LNCAP (cell line): ENCODE measurements at regions not wholly inside any gene's neighbourhood (a gene's known extent, or its start where the extent isn't known, plus 50 kb on each side); places are given as distances from the start of the nearest gene placed in this dataset.

Source experiments
- TF ChIP-seq, protein P1 (sequence below): fragments of 450-650 bp; IDR thresholded peaks from 2 replicates; pipeline ENCODE4 v1.5.1; 2017; ENCODE audit warnings: mild to moderate bottlenecking

DNA sequence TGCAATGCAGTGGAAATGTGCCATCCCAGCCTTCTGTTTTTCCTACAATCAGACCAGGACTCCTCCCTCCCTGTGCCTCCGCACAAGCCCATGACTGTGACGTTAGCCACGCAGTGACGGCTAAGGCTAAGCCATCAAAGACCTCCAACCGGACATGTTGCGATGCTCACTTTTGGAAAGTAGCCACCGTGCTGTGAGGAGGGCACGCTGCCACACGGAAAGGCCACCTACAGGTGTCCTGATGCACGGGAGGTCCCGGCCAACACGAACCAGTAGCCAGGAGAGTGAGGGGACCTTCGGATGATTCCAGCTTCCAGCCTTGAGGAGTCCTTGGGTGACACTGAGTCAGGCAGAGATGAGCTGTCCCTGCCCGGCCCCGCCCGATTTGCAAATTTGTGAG lies 53.9 kb downstream of the FOXL1 start:
- TF ChIP-seq, protein P1, sequence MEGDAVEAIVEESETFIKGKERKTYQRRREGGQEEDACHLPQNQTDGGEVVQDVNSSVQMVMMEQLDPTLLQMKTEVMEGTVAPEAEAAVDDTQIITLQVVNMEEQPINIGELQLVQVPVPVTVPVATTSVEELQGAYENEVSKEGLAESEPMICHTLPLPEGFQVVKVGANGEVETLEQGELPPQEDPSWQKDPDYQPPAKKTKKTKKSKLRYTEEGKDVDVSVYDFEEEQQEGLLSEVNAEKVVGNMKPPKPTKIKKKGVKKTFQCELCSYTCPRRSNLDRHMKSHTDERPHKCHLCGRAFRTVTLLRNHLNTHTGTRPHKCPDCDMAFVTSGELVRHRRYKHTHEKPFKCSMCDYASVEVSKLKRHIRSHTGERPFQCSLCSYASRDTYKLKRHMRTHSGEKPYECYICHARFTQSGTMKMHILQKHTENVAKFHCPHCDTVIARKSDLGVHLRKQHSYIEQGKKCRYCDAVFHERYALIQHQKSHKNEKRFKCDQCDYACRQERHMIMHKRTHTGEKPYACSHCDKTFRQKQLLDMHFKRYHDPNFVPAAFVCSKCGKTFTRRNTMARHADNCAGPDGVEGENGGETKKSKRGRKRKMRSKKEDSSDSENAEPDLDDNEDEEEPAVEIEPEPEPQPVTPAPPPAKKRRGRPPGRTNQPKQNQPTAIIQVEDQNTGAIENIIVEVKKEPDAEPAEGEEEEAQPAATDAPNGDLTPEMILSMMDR, result no peak

DNA sequence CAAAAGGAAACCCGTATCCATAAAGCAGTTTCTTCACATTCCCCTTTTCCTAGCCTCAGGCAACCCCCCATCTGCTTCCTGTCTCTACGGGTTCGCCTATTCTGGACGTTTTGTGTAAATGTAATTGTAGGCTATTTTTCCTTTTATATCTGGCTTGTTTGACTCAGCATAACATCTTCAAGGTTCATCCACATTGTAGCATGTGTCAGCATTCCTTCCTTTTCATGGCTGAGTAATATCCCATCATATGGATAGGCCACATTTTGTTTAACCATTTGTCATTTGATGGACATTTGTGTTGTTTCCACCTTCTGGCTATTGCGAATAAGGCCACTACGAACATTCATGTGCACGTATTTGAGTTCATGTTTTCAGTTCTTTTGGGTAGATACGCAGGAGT lies 54.6 kb downstream of the FOXL1 start:
- TF ChIP-seq, protein P1, result no peak

DNA sequence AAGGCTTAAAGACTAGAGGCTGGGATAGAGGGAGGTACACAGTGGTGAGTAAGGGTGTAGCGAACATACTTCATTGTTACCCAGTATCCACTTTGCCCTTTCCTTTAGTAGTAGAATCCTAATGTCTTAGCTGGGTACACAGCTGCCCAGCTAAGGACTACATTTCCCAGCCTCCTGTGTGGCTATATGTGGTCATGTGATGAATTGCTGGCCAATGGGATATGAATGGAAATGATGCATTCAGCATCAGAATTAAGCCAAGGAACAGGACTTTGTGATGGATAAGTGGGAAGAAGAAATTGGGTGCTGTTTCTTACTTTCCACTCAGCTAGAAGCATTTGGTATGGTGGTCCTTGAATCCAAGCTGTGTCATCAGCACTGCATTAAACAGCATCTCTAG lies 55.9 kb downstream of the FOXL1 start:
- TF ChIP-seq, protein P1, result no peak

DNA sequence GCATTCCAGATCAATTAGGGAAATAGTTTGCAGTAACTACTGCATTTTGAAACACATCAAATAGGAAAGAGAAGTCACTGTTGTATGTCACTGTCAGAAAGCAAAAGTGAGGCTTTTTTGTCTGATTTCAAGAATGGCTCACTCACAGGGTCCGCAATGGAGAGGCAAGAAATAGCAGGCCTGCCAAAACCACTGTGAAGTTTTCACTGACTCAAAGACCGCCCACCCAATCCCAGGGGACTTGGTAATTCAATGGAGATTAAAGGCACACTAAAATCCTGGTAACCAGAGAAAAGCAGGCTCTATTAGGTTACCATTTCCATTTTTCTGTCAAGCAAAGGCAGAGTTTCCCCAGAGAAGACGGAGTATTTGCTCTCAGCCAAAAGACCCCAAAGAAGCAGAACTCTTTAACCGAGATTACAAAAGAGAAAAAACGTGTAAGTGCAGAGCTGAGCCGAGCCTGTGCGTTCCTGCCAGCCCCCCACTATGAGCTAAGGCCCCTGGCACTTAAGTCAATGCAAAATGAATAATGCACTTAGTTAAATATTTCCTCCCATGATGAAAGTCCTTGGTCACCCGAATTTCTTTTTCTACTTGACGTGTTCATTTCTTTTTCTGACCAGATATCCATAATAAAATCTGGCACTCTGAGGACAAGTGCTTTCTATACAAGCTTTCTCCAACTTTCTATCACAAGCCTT lies 57.0 kb downstream of the FOXL1 start:
- TF ChIP-seq, protein P1, result no peak

DNA sequence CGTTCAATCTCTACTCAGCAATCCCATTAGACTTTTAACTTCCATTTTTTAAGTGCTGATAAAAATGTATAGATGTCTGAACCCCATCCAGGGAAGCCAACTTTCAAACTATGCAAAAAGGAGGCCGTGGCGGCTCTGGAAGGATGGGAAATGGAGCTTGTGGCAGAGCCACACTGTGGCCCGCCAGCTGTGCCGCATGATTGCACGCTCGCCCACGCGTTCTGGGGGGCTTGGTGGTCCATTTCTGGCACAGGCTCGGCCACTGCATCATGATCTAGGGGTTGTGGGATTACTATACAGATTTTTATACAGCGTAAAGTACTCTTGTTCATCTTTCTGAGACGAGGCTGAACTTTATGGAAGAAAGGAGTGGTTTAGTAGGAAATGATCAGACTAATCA lies 57.6 kb downstream of the FOXL1 start:
- TF ChIP-seq, protein P1, result no peak

DNA sequence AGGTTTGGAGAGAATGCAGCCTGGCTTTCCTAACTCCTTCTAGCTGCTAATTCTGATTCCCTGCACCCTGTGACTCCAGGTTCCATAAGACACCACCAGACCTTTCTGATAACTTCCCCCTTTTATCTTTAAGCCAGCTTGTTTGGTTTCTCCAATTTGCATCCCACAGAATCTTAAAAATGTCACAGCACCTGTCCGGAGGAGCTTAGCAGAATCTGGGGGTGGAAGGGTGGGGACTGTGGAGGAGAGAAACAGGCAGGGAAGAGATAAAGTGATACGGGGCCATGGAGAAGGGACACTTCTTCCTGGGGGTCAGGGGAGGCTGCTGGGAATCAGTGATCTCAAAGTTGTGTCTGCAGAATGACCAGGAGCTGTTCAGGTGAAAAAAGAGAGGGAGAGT lies 59.4 kb downstream of the FOXL1 start:
- TF ChIP-seq, protein P1, result no peak

DNA sequence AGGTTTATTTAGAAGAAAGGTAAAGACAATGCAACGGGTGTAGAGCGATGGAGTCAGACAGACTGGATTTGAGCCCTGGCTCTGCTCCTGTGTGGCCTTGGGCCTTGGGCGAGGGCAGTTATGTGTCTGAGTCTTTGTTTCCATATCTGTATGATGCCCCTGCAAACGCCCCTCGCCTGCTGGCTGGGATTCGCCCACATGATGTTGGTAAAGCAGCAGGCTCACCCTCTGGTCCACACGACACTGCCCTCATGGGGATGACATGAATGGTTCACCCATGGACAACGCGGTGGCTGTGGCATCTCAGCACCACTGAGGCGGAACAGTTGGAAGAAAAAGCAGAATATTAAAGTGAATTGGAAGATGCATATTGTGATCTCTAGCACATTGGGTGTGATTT lies 60.3 kb downstream of the FOXL1 start:
- TF ChIP-seq, protein P1, result no peak

DNA sequence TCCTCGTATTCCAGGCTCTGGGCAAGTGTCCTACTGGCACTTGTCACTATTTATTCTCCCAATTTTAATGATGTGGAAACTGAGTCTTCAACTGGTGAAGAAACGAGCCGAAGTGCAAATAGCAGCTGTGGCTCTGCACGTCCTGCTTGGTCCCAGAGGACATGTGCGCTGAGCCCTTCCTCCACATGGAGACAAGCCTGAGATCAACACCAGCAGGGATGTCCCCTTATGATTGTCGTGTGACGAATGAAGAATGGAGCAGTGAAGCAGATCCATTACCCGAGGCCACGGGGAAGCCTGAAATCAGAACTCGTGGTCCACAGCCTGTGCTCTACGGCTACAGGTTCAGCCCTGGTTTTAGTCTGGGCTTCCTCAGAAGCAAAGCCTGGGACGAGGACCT lies 61.0 kb downstream of the FOXL1 start:
- TF ChIP-seq, protein P1, result no peak
